MM.1S (cell line): ENCODE measurements at regions not wholly inside any gene's neighbourhood (a gene's known extent, or its start where the extent isn't known, plus 50 kb on each side); places are given as distances from the start of the nearest gene placed in this dataset.

Source experiments
- EZH2 ChIP-seq: fragments of 300-600 bp; sonication (generic); optimal IDR thresholded peaks from 2 replicates; pipeline ENCODE3; 2017; ENCODE audit warnings: low read depth, mild to moderate bottlenecking, antibody characterized with exemption, low read length, mixed read lengths
- TF ChIP-seq, protein P1 (sequence below): fragments of 300-600 bp; sonication (generic); IDR thresholded peaks from 2 replicates; pipeline ENCODE4 v1.5.1; 2016; ENCODE audit warnings: antibody characterized with exemption, low read length, mixed read lengths

DNA sequence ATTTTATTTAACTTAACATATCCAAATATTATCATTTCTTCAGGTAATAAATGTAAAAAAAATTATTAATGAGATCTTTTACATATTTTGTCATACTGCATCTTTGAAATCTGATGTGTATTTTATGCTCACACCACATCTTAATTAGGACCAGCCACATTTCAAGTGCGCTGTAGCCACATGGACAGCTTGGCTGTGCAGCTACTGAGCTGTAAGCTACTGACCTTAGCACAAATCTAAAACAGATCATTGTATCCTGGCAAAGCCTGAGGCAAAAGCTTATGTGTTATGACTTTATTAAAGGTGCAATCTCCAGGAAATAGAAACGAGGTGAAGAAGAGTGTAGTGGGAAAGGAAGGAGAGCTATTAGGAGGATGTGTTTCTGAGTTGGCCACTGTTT, 126.7 kb upstream of the UBE2E2 start:
- TF ChIP-seq, protein P1, sequence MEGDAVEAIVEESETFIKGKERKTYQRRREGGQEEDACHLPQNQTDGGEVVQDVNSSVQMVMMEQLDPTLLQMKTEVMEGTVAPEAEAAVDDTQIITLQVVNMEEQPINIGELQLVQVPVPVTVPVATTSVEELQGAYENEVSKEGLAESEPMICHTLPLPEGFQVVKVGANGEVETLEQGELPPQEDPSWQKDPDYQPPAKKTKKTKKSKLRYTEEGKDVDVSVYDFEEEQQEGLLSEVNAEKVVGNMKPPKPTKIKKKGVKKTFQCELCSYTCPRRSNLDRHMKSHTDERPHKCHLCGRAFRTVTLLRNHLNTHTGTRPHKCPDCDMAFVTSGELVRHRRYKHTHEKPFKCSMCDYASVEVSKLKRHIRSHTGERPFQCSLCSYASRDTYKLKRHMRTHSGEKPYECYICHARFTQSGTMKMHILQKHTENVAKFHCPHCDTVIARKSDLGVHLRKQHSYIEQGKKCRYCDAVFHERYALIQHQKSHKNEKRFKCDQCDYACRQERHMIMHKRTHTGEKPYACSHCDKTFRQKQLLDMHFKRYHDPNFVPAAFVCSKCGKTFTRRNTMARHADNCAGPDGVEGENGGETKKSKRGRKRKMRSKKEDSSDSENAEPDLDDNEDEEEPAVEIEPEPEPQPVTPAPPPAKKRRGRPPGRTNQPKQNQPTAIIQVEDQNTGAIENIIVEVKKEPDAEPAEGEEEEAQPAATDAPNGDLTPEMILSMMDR = no peak
- TF ChIP-seq EZH2 = no peak
